ENCODE measurements at regions not wholly inside any gene's neighbourhood (a gene's known extent, or its start where the extent isn't known, plus 50 kb on each side); places are given as distances from the start of the nearest gene placed in this dataset.

GRCh38 chr13:111508164-111508870 is 187.9 kb downstream of the TEX29 start:
- no peak for DNase-seq
- in situ Hi-C loops (cut with HindIII; ENCODE audit: low pct_ligation_motif_present, low pct_unique_long_range_greater_than_20kb, low sequenced_read_pairs): no loop called here

GRCh38 chr13:111508902-111509509 is 188.6 kb downstream of the TEX29 start:
- in situ Hi-C loops (cut with HindIII; ENCODE audit: low pct_ligation_motif_present, low pct_unique_long_range_greater_than_20kb, low sequenced_read_pairs): no loop called here
- no peak for DNase-seq

- in situ Hi-C loops (cut with HindIII; ENCODE audit: low pct_ligation_motif_present, low pct_unique_long_range_greater_than_20kb, low sequenced_read_pairs): no loop called here
- DNase-seq: no peak
Measured at GRCh38 chr13:111510502-111511218, 190.2 kb downstream of the TEX29 start.

GRCh38 chr13:111511219-111511732 is 190.8 kb downstream of the TEX29 start:
- DNase-seq: no peak
- in situ Hi-C loops (cut with HindIII; ENCODE audit: low pct_ligation_motif_present, low pct_unique_long_range_greater_than_20kb, low sequenced_read_pairs): no loop called here

- DNase-seq: no peak
- in situ Hi-C loops (cut with HindIII; ENCODE audit: low pct_ligation_motif_present, low pct_unique_long_range_greater_than_20kb, low sequenced_read_pairs): no loop called here
Measured at GRCh38 chr13:111511805-111512504, 191.5 kb downstream of the TEX29 start.

- DNase-seq: no peak
- in situ Hi-C loops (cut with HindIII; ENCODE audit: low pct_ligation_motif_present, low pct_unique_long_range_greater_than_20kb, low sequenced_read_pairs): no loop called here
Measured at GRCh38 chr13:111512707-111513106, 192.3 kb downstream of the TEX29 start.

GRCh38 chr13:111513766-111514609 is 193.5 kb downstream of the TEX29 start:
- no peak for DNase-seq
- in situ Hi-C loops (cut with HindIII; ENCODE audit: low pct_ligation_motif_present, low pct_unique_long_range_greater_than_20kb, low sequenced_read_pairs): no loop called here

GRCh38 chr13:111514610-111515306 is 194.3 kb downstream of the TEX29 start:
- in situ Hi-C loops (cut with HindIII; ENCODE audit: low pct_ligation_motif_present, low pct_unique_long_range_greater_than_20kb, low sequenced_read_pairs): no loop called here
- DNase-seq: no peak

GRCh38 chr13:111515307-111515617 is 194.8 kb downstream of the TEX29 start:
- in situ Hi-C loops (cut with HindIII; ENCODE audit: low pct_ligation_motif_present, low pct_unique_long_range_greater_than_20kb, low sequenced_read_pairs): no loop called here
- DNase-seq: no peak

GRCh38 chr13:111515635-111516034 is 195.2 kb downstream of the TEX29 start:
- no peak for DNase-seq
- in situ Hi-C loops (cut with HindIII; ENCODE audit: low pct_ligation_motif_present, low pct_unique_long_range_greater_than_20kb, low sequenced_read_pairs): no loop called here

- no peak for DNase-seq
- in situ Hi-C loops (cut with HindIII; ENCODE audit: low pct_ligation_motif_present, low pct_unique_long_range_greater_than_20kb, low sequenced_read_pairs): no loop called here
Measured at GRCh38 chr13:111516712-111517640, 196.5 kb downstream of the TEX29 start.

GRCh38 chr13:111517641-111518010 is 197.2 kb downstream of the TEX29 start:
- in situ Hi-C loops (cut with HindIII; ENCODE audit: low pct_ligation_motif_present, low pct_unique_long_range_greater_than_20kb, low sequenced_read_pairs): no loop called here
- DNase-seq: no peak

- in situ Hi-C loops (cut with HindIII; ENCODE audit: low pct_ligation_motif_present, low pct_unique_long_range_greater_than_20kb, low sequenced_read_pairs): no loop called here
- no peak for DNase-seq
Measured at GRCh38 chr13:111518161-111518792, 197.8 kb downstream of the TEX29 start.

- in situ Hi-C loops (cut with HindIII; ENCODE audit: low pct_ligation_motif_present, low pct_unique_long_range_greater_than_20kb, low sequenced_read_pairs): no loop called here
Measured at GRCh38 chr13:111519041-111519440, 198.6 kb downstream of the TEX29 start.

GRCh38 chr13:111519490-111520170 is 199.2 kb downstream of the TEX29 start:
- in situ Hi-C loops (cut with HindIII; ENCODE audit: low pct_ligation_motif_present, low pct_unique_long_range_greater_than_20kb, low sequenced_read_pairs): no loop called here
- DNase-seq: no peak

More at GRCh38 chr13:111519041-111519440, 198.6 kb downstream of the TEX29 start:
- no peak for DNase-seq

GRCh38 chr13:111521030-111521429 is 200.6 kb downstream of the TEX29 start:
- no peak for DNase-seq
- in situ Hi-C loops (cut with HindIII; ENCODE audit: low pct_ligation_motif_present, low pct_unique_long_range_greater_than_20kb, low sequenced_read_pairs): no loop called here

Data from ACHN (cell line).